Right forelimb (tissue), 1 donor: ENCODE measurements at regions not wholly inside any gene's neighbourhood (a gene's known extent, or its start where the extent isn't known, plus 50 kb on each side); places are given as distances from the start of the nearest gene placed in this dataset.
"Not testable (repeated sequence)": the region's sequence is repeated elsewhere in the genome, so short reads cannot be mapped to it uniquely, and the experiment has no call there.

ENCODE experiments used
- DNase-seq: peaks from one replicate; pipeline ENCODE4 v3.0.0-alpha.2; 2018

DNA sequence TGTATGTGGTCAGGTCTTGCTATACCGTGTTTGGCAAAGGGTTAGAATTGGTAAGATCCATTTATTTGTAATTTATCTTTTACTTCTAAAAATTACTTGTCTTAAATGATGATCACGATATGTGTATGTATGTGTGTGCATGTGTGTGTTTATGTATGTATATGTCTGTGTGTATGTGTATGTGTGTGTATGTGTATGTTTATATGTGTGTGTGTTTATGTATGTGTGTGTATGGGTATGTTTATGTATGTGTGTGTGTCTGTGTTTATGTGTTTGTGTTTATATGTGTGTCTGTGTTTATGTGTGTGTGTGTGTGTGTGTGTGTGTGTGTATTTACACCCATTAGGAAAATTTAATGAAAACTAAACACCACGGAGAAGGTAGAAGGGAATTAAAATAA is 176.9 kb upstream of the FZD8 start:
- no peak for DNase-seq

DNA sequence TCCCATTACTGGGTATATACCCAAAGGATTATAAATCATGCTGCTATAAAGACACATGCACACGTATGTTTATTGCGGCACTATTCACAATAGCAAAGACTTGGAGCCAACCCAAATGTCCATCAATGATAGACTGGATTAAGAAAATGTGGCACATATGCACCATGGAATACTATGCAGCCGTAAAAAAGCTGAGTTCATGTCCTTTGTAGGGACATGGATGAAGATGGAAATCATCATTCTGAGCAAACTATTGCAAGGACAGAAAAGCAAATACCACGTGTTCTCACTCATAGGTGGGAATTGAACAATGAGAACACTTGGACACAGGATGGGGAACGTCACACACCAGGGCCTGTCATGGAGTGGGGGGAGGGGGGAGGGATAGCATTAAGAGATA is 175.0 kb upstream of the FZD8 start:
- not testable (repeated sequence) for DNase-seq

DNA sequence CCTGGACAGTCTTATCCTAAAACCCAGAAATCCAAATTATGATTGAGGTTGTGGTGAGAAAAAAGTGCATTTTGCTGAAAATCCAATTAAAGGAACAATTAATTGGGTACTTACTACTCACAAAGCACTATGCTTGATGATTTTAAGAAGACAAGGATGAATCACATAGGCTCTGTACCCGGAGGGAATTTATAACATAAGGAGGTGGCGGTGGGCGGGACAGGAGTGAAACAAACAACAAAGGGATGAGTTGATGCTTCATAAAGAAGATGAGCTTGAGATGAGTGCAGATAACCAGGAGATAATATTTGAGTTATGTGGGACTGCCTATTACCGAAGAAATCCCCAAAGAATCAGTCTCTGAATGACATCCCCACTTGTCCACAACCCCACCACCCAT is 171.1 kb upstream of the FZD8 start:
- DNase-seq, result no peak

DNA sequence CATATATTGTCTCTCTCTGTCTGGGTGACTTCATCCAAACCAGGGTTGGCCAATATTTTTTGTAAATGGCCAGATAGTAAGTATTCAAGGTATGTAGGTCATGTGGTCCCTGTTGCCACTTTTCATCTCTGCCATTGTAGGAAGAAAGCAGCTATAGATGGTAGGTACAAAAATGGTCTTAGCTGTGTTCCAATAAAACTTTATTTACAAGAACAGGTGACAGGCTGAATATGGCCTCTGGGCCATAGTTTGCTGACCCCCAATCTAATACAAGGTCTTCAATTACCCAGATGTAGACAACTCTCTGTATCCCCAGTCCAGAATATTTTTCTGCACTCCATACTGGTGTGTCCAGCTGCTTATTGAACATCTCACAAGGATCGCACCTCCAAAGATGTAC is 166.2 kb upstream of the FZD8 start:
- DNase-seq, result no peak

DNA sequence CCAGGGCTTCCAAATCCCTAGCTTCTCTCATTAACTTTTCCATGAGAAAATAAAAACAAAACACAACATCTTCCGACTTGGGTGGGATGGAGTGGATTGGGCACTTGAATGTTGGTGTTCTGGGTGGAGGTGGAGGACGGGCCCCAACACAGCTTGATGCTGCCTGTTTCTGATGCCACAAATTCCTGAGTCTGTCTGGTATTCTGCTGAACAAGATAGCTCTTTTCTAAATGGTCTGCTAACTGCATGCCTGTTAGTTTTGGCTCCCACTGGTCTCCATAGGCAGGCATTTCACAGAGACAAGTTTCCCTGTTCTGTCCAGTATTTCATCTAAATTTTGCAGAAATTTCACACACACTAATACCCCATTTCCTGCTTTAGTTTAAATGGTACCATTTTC is 160.9 kb upstream of the FZD8 start:
- no peak for DNase-seq

DNA sequence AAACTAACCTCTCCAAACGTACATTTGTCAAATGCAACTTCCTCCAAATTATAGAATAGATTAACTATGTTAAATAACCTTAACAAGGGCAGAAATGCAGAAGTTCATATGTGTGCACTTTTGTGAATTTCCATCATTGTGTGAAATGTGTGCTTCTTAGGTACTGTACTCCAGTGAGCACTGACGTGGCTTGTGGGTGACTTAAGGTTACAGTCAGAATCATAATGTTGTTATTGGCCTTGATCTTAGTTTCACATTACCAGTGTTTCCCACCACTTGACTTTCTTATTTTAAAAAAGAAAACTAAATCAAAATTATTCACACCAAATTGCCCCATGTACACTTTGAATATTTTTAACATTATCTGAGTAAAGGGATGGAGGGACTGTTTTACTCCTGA is 155.1 kb upstream of the FZD8 start:
- no peak for DNase-seq

DNA sequence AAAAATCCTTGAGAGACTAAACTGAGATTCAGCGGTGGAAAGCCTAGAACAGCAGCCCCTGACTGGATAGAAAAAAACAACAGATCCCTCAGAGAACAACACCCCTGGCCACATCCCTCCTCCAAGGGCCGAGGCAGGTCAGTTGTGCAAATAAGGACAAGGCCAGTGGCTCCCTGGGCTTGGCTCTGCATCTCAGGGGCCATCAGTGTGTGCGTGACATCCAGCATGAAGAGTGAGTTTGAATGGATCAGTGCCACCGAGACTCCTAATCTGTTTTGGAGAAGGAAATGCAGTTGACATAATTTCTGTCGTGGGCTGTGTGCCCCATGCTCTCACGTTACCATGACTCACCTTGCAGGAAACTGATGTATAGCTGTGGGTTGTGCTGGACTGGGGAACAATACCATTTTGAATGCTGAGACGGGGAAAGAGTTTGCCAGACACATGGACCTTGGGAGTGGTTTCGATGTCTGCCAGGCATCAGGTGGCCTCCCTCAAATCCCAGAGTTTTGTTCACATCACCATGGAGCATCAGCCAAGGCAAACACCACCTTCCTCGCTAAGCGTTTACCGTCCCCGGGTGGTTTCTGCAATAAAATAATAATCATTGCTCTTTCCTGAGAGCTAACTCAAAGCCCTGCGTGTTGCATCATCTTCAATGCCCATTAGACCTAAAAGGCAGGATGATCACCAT is 153.2 kb upstream of the FZD8 start:
- DNase-seq, result no peak

DNA sequence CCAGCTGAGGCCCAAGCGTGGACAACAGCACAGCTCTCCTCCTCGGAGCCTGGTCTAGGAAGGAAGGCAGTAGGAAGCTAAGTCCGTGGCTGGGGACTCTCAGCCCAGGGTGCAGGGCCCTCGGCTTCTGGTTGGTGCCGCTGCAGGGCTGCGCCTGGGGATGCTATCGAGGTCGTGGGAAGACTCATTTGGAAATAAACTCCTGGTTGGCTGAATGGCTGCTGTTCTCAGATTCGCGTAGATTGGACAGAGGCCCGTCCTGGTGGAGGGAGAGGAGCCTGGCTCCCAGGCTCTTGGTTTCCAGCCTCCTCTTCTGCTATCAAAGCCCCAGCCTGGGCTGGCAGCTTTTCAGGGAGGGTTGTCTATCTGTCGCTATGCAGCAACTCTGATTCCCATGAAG is 152.6 kb upstream of the FZD8 start:
- DNase-seq, result no peak

DNA sequence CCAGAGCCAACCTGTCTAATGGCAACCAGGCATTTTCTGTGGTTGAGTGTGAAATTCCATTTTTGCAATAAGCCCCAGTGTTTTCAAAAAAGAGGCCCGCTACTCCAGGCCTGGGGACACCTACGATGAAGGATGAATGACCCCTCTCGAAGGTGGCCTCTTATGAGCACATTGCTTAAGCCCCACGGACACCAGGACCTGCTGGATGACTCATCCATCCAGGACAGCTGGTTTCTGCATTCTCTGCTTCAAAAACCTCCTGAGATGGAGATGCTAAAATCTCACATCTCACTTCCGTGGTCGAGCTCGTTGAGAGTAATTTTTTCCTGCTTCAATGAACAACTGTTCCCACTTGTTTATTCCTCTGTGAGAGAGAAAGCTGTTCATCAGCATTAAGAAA is 150.2 kb upstream of the FZD8 start:
- DNase-seq, result no peak

DNA sequence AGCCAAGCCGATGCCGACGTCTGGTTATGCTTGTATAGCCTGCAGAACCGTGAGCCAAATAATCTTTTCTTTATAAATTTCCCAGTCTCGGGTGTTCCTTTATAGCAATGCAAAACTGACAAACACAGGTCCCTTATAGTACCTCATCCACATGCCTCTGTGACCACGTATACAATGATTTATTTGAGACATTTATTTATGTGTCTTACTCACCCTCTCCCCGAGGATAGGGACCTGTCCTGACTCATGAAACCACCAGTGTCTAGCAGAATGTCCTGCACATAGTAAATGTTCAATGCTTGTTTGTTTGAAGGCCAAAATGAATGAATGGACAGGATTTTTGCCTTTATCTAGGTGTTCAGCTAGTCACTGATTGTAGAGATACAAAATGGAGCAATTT is 147.9 kb upstream of the FZD8 start:
- DNase-seq, result no peak

DNA sequence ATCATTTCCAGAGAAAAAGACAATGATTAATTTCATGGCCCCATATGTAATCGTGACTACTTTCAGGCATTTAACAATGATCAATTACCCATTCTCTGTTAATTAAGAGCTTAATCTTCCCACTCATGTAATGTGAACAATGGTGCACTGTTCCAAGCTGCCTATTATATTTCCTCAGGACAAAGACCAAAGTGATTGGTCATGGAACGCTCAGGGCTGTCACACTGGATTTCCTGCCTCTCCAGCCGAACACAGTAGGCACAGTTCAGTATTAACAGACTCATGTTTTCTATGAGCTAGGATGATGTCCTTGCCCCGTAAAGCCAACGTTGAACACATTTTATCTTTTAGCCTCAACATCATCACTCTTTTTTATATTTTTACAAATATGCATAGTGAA is 142.7 kb upstream of the FZD8 start:
- DNase-seq, result no peak

DNA sequence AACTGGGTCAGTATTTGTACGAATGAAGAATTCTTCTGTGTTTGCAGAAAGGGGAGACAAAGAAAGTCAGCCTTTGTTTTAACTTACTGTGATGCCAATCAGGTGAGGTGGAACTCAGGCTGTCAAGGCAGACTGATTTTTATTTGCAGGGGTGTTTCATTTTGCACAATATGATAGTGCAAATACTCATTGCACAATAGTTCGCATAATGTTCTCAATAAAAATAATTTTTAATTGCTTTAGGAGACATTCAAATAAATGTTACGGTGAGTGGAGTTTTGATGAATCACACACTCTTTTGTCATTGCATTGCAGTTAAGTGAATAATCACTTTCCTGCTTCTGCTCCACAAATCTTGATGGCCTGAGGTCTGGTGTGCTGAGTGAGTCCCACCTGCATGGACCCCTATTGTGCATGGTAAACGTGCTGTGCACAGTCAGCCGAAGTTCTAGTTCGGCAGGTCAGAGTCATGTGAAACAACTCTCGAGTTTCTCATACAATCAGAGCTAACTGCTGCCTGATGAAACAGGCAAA is 141.3 kb upstream of the FZD8 start:
- no peak for DNase-seq

DNA sequence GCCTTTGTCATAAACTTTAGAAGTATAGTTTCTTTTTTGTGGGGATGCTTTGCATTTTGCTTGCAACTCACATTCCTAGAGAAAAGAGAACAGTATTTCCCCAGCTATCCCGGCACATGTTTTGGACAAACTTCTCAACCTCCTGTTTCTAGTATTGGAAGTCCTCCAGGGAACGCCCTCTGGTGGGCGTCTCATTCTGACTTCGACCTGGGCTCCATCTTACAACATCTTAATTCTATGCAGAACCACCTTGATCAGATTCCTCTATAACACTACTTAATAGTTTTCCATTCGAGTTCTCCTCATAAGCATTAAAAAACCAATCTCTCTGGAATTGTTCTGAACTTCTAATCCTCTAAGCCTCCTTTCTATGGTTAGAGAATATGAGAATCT is 139.5 kb upstream of the FZD8 start:
- no peak for DNase-seq

DNA sequence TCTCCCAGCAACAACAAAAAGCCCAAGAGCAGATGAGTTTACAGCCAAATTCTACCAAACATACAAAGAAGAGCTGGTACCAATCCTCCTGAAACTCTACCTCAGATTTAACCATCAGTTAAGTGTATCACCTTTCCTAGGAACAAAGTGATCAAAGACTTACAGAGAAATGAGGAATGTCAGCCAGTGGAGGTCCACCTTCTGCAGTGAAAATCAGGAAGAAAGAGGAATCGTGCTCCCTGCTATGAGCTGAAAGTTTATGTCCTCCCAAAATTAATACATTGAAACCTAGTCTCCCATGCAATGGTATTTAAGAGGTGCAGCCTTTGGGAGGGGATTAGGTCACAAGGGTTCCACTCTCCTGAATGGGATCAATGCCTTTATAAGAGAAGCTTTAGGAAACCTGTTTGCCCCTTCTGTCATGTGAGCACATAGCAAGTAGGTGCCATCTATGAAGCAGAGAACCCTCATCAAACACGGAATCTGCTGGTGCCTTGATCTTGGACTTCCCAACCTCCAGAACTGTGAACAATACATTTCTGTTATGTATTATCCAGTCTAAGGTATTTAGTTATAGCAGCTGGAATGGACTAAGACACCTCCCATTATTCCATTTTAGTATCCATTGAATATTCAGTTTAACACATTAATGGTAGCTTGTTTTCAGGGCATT is 139.0 kb upstream of the FZD8 start:
- DNase-seq, result no peak

DNA sequence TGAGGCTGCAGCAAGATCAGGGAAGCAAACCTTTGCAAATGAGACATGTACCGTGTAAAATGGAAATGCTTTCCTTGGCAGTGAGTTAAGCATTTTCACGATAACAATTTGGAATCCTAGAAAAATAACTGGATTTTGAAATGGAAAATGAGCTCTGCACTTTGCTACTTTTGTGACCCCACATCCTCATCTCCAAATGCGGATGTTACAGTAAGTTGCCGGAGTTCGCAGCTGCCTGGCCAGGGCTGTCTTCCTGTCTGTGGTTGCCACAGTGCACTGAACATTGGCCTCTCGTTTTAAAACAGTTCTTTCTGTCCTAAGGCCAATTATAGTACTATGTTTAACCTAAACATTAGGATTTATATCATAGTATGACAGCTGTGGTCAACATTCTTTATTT is 136.2 kb upstream of the FZD8 start:
- no peak for DNase-seq

DNA sequence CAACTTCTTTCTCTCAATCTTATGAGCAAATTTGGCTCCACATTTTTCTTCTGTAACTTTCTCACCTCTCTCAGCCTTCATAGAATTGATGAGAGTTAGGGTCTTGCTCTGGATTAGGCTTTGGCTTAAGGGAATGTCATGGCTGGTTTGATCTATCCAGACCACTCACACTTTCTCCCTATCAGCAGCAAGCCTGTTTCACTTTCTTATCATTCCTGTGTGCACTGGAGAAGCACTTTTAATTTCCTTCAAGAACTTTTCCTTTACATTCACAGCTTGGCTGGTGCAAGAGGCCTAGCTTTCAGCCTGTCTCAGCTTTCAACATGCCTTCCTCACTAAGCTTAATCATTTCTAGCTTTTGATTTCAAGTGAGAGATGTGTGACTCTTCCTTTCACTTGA is 134.5 kb upstream of the FZD8 start:
- not testable (repeated sequence) for DNase-seq

DNA sequence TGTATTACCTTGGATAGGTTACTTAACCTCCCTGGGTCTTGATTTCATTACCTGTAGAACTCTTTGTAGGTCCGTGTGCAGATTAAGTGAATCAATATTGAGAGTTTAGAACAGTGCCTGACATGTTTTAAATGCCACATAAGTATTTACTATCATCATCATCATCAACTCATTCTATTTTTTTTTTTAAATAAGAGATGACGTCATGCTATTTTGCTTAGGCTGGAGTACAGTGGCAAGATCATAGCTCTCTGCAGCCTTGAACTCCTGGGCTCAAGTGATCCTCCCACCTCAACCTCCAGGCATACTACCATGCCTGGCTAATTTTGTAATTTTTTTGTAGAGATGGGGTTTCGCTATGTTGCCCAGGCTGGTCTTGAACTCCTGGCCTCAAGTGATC is 132.0 kb upstream of the FZD8 start:
- DNase-seq, result no peak

DNA sequence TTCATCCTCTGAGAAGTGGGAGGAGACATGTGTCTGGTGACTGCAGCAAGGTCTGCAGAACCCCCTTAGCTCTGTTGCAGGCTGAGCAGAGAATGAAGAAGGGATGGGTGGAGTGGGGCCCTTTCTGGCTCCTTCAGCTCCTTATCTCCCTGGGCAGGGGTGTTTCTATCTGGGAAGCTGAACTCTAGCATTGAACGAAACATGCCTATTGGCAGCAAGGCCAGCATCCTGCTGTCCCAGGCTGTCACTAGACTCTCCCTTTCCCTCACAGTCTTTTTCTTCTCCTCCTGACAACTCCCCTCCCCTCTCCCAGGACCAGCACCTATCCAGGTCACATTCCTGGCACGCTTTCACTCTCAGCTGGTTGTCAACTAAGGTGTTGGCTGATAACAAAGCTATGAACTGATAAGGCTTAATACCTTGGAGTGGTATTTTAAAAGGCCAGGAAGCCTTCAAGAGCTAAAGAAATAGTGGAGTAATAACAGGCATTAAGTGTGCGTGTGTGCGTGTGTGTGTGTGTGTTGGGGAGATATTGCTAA is 128.8 kb upstream of the FZD8 start:
- no peak for DNase-seq

DNA sequence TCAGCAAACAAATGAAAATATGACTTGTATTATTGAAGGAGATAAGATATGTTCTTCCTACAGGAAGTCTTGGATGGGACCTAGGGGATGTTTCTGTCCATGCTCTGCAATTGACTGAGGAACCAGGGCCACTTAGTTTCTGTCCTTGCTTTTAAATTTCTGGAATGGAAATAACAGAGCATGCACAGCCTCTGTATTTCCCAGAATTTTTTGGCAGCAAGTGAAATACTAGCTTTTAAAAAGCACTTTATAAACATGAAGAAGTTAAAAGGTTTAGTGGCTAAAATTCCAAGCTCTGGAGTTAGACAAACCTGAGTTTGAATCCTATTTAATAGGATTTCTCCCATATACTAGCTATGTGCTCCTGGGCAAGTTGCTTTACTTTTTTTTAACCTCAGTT is 127.7 kb upstream of the FZD8 start:
- DNase-seq, result no peak

DNA sequence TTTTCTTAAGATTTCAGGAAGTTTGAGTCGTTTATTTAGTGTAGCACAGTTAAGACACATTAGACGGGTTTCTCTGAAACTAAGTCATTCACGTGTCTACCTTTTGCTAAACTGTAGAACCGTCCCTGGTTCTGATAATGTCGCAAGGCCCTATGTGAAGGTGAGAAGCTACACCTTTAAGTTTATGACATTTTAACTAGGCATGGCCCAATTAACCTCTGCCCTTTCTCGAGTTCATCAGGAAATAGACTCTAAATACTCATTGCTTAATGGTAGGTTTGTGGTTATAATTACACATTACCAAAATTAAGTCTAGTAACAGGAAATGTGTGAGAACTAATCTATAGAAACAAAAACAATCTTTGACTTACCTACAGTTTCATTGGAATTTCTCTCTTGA is 126.6 kb upstream of the FZD8 start:
- DNase-seq, result no peak

DNA sequence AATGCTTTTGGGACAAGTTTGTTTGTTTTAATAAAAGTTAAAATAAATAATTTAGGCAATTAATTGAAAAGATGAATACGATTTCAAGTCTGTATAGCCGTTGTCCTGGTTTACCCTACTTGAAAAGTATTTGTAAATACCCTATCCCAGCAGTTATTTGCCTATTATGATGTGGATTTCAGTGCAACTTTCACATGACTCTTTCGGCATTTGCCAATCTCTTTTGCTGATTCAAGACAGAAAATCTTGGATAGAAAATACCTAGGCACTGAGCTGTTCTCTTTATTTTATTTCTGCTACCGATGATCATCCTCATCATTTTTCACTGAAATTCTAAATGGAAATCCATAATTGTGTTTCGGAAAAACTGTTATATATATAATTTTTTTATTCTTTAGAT is 125.9 kb upstream of the FZD8 start:
- no peak for DNase-seq

DNA sequence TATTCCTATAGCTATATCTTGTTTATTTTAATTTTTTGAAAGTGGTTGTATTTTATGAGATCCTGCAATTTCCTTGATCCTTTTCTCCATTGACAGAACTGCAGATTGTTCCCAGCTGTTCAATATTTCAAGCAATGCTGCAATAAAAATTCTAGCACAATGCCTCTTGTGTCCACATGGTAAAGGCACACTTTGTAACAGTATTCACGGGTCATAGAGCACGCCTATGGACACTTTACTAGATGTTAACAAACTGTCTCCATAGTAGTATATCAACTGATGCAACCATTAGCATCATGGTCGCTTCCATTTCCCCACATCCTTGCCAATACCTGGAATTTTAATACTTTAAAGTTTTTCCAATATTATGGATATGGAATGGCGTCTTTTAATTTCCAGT is 123.9 kb upstream of the FZD8 start:
- DNase-seq, result no peak

DNA sequence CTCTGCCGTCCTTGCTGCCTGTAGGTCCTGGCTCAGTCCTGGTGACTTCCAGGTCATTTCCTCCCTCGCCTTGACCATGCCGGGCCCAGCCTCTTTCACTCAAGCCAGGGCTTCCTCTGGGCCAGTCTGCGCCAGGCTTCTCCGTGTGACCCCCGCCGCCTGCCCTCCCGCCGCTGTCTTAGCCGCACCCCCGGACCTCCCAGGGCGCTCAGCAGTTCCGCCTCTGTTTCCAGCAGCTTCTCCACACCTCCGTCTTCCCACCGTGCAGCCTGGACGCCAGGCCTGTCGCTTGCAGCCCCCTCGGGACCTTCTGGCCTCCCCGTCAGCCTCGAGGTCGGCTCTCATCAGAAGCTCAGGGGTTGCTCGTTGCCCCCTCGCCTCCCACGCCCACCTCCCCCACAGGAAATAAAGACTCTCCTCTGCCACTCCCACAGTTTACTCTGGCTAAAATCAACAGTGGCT is 123.0 kb upstream of the FZD8 start:
- DNase-seq, result peak; percentile 54

DNA sequence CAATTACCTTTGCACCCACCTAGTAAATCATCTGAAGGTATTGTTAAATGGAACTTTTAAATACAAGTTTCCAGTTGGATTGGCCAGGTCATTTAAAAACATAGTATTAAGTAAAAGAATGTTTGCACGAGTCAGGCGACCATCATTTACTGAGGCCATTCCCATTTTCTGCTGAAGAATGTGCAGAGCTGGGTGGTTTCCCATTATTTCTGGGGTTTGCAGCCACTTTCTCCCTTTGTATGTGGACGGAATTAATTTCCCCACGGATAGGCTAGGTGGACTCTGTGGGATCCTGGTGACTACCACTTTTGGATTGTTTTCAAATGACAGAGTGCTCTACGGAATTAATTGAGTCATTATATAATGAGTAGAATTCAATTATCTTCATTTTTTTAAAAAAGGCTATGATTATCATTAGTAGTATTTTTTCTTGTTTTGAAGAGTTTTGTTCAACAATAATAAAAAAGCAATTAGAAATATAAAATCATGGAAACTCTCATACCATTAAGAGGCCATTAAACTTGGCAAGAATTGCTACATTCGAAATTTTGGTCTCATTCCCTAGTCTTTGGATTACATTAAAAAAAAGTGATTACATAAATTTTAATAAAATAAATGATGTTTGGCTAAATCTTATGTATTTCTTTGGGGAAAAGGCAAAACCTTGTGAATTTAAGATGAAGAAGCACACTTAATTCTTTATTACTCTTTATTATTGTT is 120.4 kb upstream of the FZD8 start:
- DNase-seq, result no peak
